ENCODE measurements at regions not wholly inside any gene's neighbourhood (a gene's known extent, or its start where the extent isn't known, plus 50 kb on each side); places are given as distances from the start of the nearest gene placed in this dataset.

DNA sequence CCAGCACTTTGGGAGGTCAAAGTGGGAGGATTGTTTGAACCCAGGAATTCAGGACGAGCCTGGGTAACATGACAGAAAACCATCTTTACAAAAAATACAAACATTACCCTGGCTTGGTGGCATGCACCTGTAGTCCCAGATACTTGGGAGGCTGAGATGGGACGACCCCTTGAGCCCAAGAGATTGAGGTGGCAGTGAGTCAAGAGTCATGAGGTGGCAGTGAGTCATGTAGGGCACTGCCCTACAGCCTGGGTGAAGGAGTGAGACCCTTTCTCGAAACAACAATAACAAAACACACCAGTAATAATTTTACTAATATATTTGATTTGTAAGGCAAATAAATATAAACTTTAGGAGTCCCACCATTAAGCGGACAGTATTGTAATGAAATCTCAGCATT, 1906.2 kb downstream of the NCAM2 start:
- CTCF ChIA-PET, result no interaction called here
- Mint-ChIP-seq H3K9me3 (no peaks in the 10 kb centered on the region), H3K27me3 (ENCODE audit: low read depth) (no peaks in the 10 kb centered on the region), H3K4me1 (0 out of 2 replicates have a peak, but pooled peaks cover 2% of the 10 kb centered on the region), H3K36me3 (no peaks in the 10 kb centered on the region), H3K4me3 (no peak overlapping the region), H3K27ac (no peak overlapping the region)
- TF ChIP-seq, protein P1, sequence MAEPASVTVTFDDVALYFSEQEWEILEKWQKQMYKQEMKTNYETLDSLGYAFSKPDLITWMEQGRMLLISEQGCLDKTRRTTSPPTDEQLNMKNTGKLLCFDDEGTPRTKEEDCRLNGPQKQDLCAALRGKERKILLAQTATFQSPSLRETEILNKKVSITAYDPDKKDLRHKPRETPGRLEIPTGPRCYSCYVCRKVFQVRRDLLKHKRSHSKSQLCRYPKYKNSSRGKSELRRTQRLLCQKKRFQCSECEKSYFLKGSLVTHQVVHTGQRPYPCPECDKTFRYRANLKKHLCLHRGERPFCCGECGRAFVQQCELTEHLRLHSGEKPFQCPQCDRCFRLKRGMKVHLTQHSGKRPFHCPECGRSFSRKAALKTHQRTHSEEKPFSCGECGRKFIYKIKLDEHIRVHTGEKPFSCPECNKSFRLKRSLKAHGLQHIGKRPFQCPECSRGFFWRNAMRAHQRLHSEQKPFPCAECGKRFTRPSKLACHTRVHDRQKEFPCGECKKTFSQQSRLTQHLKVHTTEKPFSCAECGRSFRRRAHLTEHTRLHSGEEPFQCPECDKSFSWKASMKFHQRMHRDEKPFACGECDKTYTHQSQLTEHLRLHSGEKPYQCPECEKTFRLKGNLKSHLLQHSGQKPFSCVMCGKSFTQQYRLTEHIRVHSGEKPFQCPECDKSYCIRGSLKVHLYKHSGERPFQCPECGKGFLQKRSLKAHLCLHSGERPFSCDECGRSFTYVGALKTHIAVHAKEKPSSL (CRISPR knock-in tag; conservative IDR thresholded peaks at IDR 0.05), result no peak
- TF ChIP-seq, protein P2, sequence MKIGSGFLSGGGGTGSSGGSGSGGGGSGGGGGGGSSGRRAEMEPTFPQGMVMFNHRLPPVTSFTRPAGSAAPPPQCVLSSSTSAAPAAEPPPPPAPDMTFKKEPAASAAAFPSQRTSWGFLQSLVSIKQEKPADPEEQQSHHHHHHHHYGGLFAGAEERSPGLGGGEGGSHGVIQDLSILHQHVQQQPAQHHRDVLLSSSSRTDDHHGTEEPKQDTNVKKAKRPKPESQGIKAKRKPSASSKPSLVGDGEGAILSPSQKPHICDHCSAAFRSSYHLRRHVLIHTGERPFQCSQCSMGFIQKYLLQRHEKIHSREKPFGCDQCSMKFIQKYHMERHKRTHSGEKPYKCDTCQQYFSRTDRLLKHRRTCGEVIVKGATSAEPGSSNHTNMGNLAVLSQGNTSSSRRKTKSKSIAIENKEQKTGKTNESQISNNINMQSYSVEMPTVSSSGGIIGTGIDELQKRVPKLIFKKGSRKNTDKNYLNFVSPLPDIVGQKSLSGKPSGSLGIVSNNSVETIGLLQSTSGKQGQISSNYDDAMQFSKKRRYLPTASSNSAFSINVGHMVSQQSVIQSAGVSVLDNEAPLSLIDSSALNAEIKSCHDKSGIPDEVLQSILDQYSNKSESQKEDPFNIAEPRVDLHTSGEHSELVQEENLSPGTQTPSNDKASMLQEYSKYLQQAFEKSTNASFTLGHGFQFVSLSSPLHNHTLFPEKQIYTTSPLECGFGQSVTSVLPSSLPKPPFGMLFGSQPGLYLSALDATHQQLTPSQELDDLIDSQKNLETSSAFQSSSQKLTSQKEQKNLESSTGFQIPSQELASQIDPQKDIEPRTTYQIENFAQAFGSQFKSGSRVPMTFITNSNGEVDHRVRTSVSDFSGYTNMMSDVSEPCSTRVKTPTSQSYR (CRISPR knock-in tag; IDR thresholded peaks at IDR 0.05), result no peak
- TF ChIP-seq, protein P3, sequence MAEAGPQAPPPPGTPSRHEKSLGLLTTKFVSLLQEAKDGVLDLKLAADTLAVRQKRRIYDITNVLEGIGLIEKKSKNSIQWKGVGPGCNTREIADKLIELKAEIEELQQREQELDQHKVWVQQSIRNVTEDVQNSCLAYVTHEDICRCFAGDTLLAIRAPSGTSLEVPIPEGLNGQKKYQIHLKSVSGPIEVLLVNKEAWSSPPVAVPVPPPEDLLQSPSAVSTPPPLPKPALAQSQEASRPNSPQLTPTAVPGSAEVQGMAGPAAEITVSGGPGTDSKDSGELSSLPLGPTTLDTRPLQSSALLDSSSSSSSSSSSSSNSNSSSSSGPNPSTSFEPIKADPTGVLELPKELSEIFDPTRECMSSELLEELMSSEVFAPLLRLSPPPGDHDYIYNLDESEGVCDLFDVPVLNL (CRISPR knock-in tag; IDR thresholded peaks at IDR 0.05; ENCODE audit: borderline replicate concordance, low read depth), result no peak
- TF ChIP-seq ZNF121 (CRISPR knock-in tag; IDR thresholded peaks at IDR 0.05) (no peak), HMGA2 (CRISPR knock-in tag; IDR thresholded peaks at IDR 0.05) (no peak), FOXP1 (CRISPR knock-in tag; IDR thresholded peaks at IDR 0.05; ENCODE audit: borderline replicate concordance) (no peak)
- TF ChIP-seq, protein P4, sequence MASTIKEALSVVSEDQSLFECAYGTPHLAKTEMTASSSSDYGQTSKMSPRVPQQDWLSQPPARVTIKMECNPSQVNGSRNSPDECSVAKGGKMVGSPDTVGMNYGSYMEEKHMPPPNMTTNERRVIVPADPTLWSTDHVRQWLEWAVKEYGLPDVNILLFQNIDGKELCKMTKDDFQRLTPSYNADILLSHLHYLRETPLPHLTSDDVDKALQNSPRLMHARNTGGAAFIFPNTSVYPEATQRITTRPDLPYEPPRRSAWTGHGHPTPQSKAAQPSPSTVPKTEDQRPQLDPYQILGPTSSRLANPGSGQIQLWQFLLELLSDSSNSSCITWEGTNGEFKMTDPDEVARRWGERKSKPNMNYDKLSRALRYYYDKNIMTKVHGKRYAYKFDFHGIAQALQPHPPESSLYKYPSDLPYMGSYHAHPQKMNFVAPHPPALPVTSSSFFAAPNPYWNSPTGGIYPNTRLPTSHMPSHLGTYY (CRISPR knock-in tag; IDR thresholded peaks at IDR 0.05), result no peak
- ATAC-seq (no peak), DNase-seq (ENCODE audit: low spot score) (no peak)
- POLR2A ChIA-PET, result no interaction called here

DNA sequence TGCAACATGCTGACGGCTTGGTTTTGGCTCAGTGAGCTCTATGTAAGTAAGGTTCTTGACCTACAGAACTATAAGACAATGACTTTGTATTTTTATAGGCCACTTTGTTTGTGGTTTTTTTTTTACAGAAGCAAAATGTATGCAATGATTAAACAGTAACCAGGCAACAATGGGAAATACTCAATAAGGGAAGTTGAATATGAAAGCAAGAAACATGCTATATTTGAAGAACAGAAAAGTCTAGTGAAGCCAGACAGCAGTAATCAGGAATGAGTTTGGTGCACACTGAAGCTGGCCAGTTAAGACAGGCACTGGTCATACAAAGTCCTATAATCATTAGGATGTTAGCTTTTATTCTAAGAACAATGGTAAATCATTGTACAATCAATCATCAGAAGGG, 1926.8 kb downstream of the NCAM2 start:
- CTCF ChIA-PET, result no interaction called here
- DNase-seq (ENCODE audit: low spot score) (no peak), ATAC-seq (no peak)
- H3K27me3 Mint-ChIP-seq (ENCODE audit: low read depth), result no peaks in the 10 kb centered on the region
- no peaks in the 10 kb centered on the region for H3K36me3 Mint-ChIP-seq
- no peak overlapping the region for H3K27ac Mint-ChIP-seq
- TF ChIP-seq, protein P5, sequence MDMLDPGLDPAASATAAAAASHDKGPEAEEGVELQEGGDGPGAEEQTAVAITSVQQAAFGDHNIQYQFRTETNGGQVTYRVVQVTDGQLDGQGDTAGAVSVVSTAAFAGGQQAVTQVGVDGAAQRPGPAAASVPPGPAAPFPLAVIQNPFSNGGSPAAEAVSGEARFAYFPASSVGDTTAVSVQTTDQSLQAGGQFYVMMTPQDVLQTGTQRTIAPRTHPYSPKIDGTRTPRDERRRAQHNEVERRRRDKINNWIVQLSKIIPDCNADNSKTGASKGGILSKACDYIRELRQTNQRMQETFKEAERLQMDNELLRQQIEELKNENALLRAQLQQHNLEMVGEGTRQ (CRISPR knock-in tag; IDR thresholded peaks at IDR 0.05), result no peak
- TF ChIP-seq FOXK1 (CRISPR knock-in tag; IDR thresholded peaks at IDR 0.05), result no peak
- TF ChIP-seq GABPB1 (CRISPR knock-in tag; IDR thresholded peaks at IDR 0.05), result no peak
- no peak for TF ChIP-seq JAZF1 (CRISPR knock-in tag; IDR thresholded peaks at IDR 0.05)
- TF ChIP-seq, protein P6, sequence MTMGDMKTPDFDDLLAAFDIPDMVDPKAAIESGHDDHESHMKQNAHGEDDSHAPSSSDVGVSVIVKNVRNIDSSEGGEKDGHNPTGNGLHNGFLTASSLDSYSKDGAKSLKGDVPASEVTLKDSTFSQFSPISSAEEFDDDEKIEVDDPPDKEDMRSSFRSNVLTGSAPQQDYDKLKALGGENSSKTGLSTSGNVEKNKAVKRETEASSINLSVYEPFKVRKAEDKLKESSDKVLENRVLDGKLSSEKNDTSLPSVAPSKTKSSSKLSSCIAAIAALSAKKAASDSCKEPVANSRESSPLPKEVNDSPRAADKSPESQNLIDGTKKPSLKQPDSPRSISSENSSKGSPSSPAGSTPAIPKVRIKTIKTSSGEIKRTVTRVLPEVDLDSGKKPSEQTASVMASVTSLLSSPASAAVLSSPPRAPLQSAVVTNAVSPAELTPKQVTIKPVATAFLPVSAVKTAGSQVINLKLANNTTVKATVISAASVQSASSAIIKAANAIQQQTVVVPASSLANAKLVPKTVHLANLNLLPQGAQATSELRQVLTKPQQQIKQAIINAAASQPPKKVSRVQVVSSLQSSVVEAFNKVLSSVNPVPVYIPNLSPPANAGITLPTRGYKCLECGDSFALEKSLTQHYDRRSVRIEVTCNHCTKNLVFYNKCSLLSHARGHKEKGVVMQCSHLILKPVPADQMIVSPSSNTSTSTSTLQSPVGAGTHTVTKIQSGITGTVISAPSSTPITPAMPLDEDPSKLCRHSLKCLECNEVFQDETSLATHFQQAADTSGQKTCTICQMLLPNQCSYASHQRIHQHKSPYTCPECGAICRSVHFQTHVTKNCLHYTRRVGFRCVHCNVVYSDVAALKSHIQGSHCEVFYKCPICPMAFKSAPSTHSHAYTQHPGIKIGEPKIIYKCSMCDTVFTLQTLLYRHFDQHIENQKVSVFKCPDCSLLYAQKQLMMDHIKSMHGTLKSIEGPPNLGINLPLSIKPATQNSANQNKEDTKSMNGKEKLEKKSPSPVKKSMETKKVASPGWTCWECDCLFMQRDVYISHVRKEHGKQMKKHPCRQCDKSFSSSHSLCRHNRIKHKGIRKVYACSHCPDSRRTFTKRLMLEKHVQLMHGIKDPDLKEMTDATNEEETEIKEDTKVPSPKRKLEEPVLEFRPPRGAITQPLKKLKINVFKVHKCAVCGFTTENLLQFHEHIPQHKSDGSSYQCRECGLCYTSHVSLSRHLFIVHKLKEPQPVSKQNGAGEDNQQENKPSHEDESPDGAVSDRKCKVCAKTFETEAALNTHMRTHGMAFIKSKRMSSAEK (CRISPR knock-in tag; IDR thresholded peaks at IDR 0.05; ENCODE audit: borderline replicate concordance), result no peak
- TF ChIP-seq KAT7 (CRISPR knock-in tag; IDR thresholded peaks at IDR 0.05; ENCODE audit: borderline replicate concordance), result no peak
- TF ChIP-seq RORB (CRISPR knock-in tag; IDR thresholded peaks at IDR 0.05), result no peak
- TF ChIP-seq ZNF671 (CRISPR knock-in tag; IDR thresholded peaks at IDR 0.05), result no peak
- TF ChIP-seq, protein P7, sequence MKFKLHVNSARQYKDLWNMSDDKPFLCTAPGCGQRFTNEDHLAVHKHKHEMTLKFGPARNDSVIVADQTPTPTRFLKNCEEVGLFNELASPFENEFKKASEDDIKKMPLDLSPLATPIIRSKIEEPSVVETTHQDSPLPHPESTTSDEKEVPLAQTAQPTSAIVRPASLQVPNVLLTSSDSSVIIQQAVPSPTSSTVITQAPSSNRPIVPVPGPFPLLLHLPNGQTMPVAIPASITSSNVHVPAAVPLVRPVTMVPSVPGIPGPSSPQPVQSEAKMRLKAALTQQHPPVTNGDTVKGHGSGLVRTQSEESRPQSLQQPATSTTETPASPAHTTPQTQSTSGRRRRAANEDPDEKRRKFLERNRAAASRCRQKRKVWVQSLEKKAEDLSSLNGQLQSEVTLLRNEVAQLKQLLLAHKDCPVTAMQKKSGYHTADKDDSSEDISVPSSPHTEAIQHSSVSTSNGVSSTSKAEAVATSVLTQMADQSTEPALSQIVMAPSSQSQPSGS (CRISPR knock-in tag; IDR thresholded peaks at IDR 0.05; ENCODE audit: borderline replicate concordance, low read depth), result no peak
- POLR2A ChIA-PET, result no interaction called here
- H3K9me3 Mint-ChIP-seq, result peaks cover 20% of the 10 kb centered on the region
- H3K4me1 Mint-ChIP-seq, result no peaks in the 10 kb centered on the region
- H3K4me3 Mint-ChIP-seq, result no peak overlapping the region

Measured in WTC11 (cell line).